ENCODE measurements at regions not wholly inside any gene's neighbourhood (a gene's known extent, or its start where the extent isn't known, plus 50 kb on each side); places are given as distances from the start of the nearest gene placed in this dataset.
A peak's percentile ranks its signal among the peaks of the same experiment; 100 is the strongest.

DNA sequence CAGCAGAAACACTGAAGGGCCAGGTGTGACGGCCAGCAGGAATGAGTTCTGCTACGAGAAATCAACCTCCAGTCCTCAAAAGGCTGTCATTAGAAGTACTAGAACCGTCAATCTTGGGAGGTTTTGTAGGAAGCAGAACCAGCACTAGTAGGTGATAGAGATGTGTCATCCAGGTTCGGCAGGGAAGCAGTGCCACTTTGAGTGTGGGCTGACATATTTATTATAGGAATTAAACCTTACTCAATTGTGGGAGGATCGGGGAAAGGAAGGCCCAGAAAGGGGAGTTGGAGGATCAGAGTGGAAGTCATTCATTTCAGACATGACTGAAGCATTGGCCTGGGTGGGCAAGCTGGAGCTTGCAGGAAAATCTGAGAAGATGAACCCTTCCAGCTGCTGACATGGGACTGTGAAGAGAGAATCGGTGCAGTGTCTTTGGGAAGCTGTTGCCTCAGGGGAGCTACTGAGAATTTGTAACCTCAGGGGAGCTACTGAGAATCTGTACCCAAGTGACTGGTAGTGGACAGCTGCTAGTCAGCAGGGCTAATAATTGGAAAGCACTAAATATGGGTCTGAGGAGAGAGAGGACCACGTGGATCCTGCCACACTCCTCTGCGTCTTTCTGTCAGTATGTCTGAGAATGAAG is 177.4 kb downstream of the SPRY1 start:
- DNase-seq (ENCODE audit: low read depth in 2 of 2), result no peak

DNA sequence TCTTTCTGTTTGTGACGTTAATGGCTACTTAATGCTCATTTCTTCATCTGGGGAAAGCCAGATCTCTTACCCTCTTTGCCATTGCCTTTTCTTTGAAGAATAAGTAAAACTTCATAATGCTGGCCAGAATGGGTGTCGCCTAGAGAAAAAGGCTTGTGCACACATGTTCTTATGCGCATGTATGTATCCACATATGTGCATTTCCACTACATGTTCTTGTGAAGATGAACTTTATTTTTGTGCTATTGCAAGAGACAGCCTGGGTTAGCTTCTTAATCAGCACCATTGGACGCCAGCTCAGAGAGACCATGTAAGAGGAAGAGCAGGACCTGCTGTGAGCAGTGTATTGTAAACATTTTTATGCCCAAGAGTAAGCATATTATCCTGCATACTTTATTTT is 178.7 kb downstream of the SPRY1 start:
- no peak for DNase-seq (ENCODE audit: low read depth in 2 of 2)

DNA sequence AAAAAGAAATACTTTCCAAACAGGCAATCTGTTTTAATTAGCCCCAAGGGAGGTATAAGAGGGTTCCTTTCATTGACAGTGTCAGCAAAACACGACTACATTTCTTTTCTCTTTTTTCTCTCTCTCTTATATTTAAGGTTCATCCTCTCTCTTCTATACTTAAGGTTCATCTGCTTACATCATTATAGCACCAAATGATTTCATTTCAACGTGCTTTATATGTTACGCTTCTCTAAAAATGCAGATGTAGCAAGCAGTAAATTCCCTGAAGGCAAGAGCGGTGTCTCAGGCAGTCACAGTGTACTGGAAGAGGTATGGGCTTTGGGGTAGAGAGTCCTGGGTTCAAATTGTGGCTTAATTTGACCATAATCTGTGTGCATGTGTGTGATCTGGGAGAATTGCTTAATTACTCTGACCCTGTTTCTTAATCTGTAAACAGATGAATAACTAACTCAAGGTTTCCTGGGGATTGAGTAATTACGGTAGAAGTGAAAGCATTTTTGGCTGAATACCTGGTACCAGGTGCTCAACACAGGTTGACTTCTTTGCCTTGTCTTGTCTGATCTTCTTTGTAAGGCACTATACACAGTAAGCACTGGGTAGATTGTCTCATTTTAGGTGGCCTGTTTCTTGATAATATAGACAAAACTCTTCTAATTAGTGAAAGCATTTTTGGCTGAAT is 180.8 kb downstream of the SPRY1 start:
- DNase-seq (ENCODE audit: low read depth in 2 of 2), result no peak

DNA sequence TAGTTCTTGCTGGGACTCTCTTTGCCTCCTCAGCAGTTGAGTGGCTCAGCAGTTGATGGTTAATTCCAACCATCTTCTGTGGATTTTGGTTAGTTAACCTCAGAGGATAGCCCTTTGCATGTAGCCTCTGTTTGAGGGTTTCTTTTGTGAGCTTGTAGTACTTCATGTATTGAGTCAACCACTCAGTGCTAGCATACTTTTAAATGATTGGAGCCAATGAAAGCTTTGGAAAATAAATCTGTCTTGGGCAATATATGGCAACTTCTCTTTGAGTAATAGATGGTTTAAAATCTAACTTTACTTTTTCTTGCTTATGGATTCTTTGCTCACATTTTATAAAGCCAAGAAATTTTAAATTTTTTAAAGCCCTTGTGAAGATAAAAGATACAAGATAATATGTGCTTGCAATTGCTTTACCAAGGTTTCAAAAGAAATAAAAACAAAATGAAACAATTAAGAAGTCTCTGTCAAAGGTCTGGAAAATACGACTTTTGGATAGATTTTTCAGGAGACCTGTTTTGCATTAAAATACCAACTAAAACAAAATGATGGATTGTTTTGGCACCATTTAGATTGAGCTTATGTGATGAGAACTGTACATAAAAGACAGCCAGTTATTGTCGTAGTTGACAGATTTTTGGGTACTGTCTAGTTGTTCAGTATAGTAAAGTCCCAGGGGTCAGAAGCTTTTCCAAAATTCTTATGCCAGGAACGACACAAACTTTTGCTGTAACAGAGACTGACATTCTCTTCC is 181.9 kb downstream of the SPRY1 start:
- no peak for DNase-seq (ENCODE audit: low read depth in 2 of 2)

DNA sequence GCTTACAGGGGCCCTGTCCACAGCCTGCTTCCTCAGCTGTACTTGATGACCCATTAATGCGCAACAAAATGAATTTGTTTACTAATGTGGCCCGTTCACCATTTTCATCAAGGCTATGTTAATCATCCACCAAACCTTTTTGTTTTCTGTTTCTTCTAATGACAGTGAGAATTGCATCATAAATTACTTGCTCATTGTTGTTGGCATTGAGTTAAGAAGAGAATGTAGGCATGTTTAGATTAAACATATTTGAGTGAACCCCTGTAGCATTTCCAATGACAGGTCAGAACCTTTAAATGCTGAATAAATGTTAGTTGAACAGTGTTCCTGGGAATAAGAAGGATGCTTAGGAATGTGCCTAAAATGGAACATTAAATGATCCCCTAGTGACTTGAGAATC is 183.4 kb downstream of the SPRY1 start:
- no peak for DNase-seq (ENCODE audit: low read depth in 2 of 2)

DNA sequence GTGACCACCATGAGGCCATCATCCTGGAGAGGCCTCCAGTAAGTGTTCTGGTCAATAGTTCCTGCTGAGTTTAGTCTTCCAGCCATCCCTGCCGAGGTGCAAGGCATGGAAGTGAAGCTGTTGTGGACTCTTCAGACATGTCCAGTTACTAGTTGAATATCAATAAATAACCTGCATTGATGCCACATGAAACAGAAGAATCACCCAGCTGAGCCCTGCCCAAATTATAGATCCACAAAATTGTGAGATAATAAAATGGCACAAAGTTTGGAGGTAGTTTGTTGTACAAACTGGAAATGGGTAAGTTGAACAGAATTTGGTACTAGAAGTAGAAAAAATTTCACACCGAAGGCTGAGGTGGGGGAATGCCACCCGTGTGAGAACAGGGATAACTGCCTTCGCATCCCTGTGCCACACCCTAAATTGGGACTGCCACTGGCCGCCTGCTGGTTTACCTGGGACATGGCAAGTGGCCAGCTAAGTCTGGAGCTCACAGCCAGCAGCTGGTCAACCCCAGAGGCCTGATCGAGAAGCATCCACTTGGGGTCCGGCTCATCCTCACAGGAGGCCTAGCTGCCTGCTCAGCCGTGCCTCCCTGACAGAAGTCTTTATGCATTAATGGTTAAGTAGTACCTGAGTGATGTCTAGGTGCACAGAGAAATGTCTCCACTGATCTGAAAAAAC is 184.5 kb downstream of the SPRY1 start:
- DNase-seq (ENCODE audit: low read depth in 2 of 2), result no peak

DNA sequence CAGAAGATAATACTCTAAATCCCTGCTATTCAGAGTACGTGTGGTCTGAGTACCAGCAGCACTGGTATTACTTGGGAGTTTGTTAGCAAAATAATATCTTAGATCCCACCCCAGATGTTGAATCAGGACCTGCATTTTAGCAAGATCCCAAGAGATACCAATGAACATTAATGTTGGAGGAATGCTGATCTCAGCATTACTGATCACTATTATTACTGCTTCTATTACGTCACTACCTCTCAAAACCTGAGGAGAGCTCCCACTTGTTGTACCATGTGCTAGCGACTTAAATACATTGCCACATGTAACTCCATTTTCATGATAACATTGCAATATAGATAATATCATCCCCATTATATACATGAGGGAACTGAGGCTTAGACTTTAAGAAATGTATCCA is 185.2 kb downstream of the SPRY1 start:
- DNase-seq (ENCODE audit: low read depth in 2 of 2), result no peak

DNA sequence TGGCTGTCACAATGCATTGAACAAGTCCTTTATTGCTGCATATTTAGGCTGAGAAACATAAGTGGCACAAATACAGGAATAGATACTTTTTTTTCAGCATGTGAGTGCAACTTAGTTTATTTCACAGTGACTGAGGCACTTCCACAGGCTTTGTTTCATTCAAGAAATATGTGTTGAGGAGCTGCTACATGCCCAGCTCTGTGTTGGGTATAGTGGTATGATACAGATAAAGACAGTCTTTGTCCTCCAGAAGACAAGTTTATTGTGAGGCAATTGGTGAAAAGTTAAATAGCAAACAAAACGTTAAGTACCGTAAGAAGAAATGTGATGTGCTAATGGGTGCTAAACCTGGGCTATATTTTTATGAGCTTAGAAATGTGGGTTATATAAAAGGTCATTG is 186.4 kb downstream of the SPRY1 start:
- no peak for DNase-seq (ENCODE audit: low read depth in 2 of 2)

DNA sequence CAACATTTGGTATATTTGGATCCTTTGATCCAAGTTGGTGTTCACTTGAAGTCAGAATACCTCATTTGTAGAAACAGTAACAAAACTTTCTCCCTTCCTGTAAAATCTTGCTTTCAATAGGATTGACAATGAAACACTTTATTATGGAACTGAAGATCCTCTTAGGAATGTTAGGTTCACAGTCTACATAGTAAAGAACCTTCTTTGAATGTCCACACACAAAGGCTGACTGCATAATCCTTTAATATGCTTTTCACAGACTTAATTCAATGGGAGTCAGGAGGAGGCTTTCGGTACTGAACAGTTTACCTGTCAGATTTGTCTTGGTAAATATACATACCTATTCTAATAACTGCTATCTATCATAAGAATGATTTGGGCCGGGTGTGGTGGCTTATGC is 188.5 kb downstream of the SPRY1 start:
- DNase-seq (ENCODE audit: low read depth in 2 of 2), result no peak

DNA sequence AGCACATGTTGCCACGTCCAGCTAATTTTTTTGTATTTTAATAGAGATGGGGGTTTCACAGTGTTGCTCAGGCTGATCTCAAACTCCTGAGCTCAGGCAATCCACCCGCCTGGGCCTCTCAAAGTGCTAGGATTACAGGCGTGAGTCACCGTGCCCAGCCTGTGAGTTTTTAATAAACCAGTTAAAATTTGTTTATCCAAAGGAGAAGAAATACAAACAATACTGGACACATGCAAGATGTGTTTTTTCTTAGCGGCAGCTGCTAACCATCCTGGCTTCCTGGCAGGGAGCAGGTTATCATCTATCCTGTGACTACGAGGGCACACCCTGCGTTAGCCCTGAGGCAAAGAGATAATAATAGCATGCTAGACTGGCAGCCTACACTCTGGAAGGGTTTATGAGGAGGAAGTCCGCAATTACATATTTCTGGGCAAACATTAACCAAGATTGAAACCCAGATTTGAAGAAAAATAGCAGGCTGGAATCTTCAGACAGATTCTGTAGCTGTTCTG is 191.4 kb downstream of the SPRY1 start:
- DNase-seq (ENCODE audit: low read depth in 2 of 2), result no peak

DNA sequence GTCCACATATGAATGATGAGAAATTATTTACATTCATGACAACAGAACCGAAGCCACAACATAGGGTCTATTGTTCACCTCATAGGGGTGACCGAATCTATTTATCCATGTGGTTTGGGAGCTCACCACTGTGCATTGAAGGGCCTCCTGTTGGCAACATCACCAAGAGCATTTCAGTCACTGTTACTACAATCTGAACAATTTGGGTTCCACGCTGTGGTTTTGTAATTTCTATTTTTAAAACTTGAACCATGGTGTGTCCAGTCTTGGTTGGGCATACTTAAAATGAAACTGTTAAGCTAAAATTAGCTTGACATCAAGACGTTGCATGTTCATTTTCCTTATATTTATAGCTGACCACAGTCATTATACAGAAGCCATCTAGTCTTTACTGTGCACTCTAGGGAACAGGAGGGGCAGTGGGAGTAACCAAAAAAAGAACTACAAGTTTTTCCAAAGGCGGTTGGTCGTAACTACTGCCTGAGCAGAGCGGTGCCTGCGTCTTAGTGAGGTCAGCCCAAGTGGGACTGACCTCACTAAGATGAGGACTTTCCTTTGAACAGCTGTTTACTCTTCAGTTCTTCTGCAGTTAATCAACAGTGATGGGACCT is 192.1 kb downstream of the SPRY1 start:
- no peak for DNase-seq (ENCODE audit: low read depth in 2 of 2)

DNA sequence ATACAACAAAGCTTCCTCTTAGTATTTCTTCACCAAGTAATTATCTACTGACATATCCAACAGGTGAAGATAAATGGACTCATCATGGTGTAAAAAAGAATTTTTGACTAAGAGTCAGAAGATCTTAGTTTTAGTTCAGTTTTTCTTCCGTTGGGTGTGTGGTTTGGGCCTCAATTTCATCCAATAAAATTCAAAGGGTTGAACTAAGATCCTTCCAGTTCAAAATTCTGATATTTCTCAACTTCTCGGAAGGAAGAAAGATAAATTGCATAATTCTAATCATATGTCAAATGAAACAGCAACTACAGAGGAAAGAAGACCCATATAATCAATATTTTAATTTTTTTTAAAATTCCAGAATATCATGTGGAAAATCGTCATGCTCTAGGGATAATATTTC is 192.7 kb downstream of the SPRY1 start:
- DNase-seq (ENCODE audit: low read depth in 2 of 2), result no peak

DNA sequence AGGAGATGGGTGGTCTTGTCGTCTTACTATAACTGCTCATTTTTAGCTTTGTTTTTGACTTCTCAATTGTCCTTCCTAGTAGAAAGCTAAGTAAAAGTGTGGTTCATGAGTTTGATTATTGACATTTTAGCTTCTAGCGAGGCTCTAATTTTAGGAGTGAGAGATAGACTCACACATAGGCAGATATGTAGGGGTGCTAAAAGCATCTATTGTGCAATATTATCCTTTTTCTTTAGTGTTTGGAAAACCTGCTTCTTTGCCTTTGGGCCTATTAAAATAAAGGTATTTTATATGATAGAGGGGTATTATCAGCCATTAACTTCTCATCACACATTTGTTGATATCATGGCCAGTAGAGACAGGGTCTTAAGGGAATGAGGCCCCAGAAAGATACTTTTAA is 195.3 kb downstream of the SPRY1 start:
- no peak for DNase-seq (ENCODE audit: low read depth in 2 of 2)

DNA sequence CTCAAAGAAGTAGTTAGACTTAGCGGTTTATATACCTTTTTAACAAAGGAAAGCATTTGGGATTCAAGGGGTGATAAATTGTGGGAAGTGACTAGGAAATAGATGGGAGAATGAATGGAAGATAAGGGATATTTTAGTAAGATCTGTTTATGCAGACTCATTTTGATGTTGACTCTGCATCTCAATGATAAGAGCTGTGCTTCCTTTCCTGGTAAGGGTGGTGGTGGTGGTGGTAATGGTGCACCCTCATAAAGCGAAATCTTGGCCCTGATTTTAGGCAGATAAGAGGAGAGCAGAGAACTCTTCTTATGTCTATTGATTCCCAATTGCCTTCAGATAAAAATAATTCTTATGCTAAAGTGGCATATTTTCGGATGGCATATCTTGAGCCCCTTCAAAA is 197.1 kb downstream of the SPRY1 start:
- no peak for DNase-seq (ENCODE audit: low read depth in 2 of 2)

DNA sequence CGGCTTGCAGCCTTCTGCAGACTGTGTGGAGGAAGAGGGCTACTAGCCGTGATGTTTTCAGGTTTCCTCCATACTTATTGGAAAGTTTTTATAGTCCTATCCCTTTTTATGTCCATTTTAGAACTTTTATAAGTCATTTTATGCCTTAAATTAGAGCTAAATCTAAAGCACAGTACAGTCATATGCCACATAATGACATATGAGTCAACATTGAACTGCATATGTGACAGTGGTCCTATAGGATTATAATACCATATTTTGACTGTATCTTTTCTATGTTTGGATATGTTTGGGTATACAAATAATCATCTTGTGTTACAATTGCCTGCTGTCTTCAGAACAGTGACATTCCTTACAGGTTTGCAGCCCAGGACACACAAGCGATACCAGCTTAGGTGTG is 200.2 kb downstream of the SPRY1 start:
- no peak for DNase-seq (ENCODE audit: low read depth in 2 of 2)

DNA sequence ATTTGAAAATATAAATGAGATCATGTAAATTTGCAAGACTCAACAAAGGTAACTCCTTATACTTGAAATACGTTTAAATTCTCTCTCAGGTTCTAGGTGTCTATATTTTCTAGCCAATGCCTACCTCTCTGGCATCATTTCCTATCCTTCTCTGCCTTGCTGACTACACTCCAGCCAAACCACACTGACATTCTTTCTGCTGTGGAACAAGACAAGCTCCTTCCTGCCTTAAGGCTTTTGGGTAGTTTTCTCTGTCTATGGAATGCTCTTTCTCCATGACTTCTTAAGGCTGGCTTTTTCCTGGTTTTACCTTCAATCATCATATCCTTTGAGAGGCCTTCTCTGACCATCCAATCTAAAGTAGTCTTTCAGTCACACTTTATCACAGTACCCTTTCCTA is 201.0 kb downstream of the SPRY1 start:
- DNase-seq (ENCODE audit: low read depth in 2 of 2), result no peak

DNA sequence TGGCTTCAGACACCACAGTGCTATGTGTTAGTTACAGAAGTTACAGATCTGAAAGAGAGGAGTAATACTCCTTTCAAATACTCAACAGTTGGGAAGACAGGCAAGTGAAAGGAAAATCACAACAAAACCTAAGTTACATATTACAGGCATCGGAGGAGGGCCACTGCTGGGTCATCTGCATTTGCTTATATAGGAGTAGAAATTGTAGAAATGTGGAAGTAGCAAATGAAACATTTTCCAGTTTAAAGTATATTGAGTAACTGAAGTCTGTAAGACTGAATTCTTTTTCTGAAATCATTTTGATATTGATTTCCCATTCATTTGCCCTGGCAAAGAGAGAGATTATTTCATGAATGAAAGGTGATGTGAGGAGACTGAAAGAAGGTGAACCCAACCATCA is 201.7 kb downstream of the SPRY1 start:
- DNase-seq (ENCODE audit: low read depth in 2 of 2), result no peak

DNA sequence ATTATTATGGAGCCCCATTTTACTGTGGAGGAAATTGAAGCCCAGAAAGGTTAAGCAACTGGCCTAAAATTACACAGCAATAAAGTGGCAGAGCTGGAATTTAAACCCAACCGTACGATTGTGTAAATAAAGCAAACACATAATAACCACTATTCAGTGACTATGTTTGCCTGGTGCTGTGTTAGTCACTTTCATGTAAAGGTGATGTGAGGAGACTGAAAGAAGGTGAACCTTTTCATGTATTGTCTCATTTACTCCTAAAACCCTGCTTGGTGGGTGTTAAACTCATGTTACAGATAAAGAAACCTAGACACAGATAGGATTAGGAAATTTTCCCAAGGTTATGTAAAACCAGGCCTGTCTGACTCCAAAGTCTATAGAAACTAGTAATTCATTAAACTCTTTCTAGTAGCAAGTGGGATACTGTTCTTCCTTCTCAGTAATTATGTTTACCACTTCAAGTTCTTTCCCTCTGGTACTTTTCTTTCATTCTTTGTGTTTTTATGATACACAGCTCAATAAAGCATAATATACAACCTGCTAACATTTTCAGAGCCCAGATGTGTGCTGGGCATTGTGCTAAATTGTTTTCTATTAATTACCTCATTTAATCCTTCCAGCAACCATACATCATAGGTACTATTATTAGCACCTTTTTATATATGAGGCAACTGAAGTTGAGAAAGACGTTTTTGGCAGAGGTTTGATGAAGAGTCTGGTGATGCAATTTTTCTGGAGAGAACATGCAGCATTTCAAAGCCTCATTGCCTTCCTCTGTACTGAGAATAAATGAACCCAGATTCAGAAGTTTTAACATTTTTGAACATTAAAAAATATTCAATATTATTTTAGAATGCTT is 202.7 kb downstream of the SPRY1 start:
- no peak for DNase-seq (ENCODE audit: low read depth in 2 of 2)

DNA sequence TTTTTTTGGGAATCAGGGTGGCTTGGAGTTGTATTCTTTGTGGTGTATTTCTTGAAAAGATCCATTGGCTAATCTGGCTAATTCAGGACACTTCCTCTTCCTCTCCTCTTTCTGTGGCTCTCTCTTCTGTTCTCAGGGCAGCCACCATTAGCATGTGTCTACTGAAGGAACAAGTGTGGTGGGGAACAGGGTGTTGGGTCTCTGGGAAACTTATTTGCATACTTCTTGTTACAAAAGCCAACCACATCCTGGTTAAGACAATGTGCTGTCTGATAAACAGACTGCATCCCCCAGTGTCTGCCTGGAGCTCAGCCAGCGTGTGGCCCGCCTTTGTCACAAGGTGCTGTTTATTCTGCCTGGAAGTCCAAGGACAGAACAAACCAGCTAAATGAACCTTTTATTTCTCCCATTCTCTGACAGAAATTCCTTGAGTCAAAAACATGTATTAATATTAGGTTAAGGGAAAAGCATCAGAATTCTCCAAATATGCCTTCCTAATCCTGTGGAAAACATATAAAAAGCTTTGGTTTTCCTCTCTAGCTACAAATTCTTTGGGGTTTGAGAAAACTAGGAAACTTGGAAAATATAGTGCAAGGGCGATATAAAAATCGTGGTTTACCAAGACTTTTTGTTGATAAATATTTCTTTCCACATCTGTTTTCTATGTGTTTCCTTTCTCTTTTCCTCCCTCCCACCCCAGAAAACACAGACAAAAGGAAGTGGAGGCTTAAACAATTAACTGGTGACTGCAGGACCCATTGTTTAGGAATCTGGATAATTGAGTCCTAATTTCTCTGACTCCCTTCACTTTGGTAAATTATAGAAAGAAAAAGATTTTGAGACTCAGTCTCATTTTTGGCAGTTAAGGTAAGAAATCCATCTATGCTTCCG is 203.6 kb downstream of the SPRY1 start:
- DNase-seq (ENCODE audit: low read depth in 2 of 2), result peak in 1 of 2 donors; percentile 7

Measured in stimulated activated CD4-positive, alpha-beta T cell treated with anti-CD3 and anti-CD28 coated beads, Interleukin-1b, Interleukin-23, amount 100 ng/mL, for 4 hours (primary cell).